ENCODE measurements at regions not wholly inside any gene's neighbourhood (a gene's known extent, or its start where the extent isn't known, plus 50 kb on each side); places are given as distances from the start of the nearest gene placed in this dataset.

GRCh38 chr13:75910591-75910990 is 274.5 kb downstream of the LMO7 start:
- ATAC-seq (ENCODE audit: low FRiP score in 2 of 2) = no peak
- Histone ChIP-seq H3K4me1 (no peaks in the 10 kb centered on the region), H3K27ac (no peak overlapping the region), H3K27me3 (no peaks in the 10 kb centered on the region), H3K4me3 (no peak overlapping the region), H3K36me3 (no peaks in the 10 kb centered on the region), H3K9me3 (no peaks in the 10 kb centered on the region)
- TF ChIP-seq CTCF (IDR thresholded peaks at IDR 0.05) = no peak
- no peak for DNase-seq
- 90 to 100% methylated on average over 1 to 2 of the region's 2 CpGs for WGBS, 2 donors

Small RNAs in the stretch of these regions (small RNA-seq; reads per million reads assigned to genes)
- 0 reads per million in 4 donors for gene RN7SL571P

All from upper lobe of left lung (tissue), 6 donors.